HG03457 (cell line): ENCODE measurements at regions not wholly inside any gene's neighbourhood (a gene's known extent, or its start where the extent isn't known, plus 50 kb on each side); places are given as distances from the start of the nearest gene placed in this dataset.

Source experiments
- ATAC-seq: cut with Tn5 transposase; IDR thresholded peaks from one replicate; pipeline ENCODE4 v1.9.1; 2021; ENCODE audit warnings: moderate number of reproducible peaks; ENCODE audit not compliant: unreplicated experiment

DNA sequence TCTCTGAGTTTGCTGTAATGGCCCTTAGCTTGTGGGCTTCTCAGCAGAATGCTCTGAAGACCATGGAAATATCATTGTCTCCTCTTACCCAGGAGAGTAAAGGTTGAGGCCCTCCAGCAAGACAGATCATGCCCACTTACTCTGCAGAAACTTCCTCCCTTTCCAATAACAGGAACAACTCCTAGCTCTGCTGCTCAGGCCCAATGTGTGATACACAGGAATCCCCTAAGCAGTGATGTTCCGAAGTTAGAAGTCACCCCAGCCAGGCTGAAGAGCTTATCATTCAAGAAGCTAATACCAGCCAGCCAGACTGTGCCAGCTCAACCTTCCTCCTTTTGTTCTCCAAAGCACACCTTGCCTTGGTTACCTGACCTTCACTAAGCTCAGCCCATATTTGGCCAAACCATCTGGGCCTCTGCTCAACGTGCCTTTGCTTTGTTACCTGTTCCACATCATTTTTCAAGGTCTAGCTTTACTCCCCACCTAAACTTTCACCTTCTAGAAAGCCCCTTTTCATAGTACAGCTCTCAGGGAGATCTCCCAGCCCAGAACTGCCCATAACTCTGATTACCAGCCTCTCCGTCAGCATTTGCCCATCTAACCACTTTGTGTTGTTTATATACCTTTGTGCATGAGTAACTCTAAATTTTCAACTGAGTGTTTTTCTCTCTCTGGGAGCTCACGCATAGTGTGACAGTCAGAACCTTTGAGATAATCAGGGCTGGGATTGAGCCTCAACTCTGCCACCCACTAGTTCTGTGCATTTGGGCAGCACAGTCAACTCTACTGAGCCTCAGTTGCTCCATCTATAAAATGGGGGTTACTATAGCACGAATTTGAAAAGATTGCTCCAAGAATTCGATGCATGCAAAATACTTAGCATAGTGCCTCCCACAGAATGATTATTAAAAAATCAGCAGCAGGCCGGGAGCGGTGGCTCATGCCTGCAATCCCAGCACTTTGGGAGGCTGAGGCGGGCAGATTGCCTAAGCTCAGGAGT lies 107.6 kb upstream of the CPEB4 start:
- ATAC-seq: no peak

DNA sequence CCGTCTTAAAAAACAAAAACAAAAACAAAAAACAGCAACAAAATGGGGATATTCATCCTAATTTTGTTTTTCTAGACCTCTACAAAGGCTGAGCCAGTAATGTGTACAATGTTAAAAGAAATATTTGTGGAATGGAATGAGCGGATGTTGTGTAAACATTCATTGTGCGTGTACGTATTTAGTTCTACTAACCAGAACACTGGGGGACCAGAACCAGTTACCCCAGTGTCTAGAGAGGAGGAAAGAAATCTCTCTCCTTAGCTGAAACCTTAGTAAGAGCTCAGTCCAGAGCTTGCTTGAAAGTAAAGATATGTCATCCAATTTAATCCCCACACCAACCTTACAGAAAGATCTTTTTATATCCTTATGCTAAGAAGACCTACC lies 106.7 kb upstream of the CPEB4 start:
- no peak for ATAC-seq

DNA sequence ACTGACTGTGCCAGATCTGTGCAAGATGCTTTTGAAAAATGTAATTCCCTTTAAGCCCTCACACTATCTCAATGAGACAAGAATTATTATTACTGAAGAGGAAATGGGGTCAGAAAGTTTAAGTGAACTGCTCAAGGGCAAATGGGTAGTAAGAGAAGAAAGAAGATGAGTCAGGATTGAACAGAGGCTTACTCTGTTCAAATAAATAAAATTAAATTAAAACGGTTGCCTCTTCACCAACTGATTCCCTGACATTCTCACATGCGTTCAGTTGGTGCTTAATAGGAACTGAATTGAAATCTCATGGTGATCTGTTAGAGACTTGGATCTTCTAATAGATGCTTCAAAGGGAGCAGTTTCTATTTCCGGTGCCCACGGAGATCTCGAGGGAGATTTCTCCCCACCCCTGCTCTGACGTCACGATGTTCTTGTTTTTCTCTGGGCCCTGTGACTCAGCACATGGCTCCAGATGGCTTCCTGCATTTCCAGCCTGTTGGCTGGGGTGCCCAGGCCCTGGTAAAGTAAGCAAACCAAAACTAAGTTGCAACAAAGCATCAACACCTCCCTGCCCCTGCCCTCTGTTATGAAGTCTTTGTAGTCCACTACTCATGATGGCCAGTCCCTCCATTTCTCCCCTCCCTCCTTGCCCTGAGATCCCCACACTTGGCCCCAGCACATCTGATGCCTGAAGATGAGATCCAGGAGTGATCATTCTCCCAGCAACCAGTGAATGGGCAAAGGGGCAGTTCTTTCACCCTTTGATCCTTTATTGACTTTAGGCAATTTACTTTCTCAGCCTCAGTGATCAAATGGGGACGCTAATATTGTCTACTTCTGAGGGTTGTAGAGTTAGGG lies 106.1 kb upstream of the CPEB4 start:
- ATAC-seq: no peak

DNA sequence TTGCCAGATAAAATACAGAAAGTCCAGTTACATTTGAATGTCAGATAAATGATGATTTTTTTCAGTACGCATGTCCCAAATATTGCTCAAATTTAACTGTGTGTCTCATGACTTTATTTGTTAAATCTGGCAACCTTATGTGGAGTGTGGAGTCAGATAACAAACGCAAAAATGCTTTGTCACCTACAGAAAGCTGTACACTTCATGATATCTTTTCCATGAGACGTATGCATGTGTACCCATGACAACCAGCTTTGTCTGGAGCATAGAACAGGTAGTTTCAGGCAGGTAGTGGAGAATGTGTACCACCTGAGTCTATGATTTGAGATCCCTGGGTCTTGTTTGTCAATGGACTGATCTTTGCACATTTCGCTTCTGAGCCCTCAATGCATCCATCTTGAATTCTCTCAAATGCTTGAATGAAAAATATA lies 105.5 kb upstream of the CPEB4 start:
- ATAC-seq: no peak

DNA sequence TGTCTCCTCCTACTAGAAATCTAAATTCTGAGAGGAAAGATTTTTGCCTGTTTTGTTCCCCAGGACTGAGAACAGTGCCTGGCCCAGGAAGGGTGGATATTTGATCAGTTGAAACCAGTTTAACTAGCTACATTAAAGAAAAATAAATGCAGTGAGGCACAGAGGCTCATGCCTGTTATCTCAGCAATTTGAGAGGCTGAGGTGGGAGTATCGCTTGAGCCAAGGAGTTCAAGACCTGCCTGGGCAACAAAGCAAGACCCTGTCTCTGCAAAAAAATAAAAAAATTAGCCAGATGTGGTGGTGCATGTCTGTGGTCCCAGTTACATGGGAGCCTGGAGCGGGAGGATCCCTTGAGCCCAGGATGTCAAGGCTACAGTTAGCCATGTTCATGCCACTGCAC lies 104.8 kb upstream of the CPEB4 start:
- no peak for ATAC-seq

DNA sequence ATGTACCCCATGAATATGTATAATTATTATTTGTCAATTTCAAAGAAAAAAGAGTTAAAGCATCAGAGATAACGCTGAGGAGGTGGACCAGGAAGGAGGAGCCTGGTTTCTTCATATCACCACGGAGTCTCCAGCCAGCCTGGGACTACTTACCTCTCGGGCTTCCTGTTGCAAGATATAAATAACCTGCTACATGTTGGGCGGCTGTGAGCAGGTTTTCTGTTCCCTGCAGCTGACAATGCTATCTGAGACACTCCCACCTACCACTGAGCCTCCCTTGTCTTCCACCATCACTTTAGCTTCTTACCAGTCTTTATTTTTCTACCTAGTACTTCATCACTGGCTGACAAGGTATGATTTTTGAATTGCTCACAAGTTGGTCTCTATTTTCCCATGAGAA lies 102.7 kb upstream of the CPEB4 start:
- ATAC-seq: no peak

DNA sequence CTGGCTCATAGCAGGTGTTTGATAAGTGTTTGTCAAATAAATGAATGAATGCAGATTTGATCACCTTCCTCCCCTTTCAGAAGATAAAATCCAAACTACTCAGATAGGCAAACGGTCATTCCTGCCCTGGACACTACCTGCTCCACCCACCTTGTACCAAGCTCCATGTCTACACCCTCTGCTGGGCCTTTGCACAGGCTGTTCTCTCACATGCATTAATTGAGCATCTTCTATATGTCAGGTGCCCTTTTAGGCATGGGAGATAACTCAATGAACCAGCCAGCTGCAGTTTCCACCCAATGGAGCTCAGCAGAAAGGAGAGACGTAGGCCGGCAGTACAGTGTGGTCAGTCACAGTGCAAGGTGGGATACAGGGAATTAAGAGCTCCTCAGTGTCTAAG lies 102.3 kb upstream of the CPEB4 start:
- no peak for ATAC-seq

DNA sequence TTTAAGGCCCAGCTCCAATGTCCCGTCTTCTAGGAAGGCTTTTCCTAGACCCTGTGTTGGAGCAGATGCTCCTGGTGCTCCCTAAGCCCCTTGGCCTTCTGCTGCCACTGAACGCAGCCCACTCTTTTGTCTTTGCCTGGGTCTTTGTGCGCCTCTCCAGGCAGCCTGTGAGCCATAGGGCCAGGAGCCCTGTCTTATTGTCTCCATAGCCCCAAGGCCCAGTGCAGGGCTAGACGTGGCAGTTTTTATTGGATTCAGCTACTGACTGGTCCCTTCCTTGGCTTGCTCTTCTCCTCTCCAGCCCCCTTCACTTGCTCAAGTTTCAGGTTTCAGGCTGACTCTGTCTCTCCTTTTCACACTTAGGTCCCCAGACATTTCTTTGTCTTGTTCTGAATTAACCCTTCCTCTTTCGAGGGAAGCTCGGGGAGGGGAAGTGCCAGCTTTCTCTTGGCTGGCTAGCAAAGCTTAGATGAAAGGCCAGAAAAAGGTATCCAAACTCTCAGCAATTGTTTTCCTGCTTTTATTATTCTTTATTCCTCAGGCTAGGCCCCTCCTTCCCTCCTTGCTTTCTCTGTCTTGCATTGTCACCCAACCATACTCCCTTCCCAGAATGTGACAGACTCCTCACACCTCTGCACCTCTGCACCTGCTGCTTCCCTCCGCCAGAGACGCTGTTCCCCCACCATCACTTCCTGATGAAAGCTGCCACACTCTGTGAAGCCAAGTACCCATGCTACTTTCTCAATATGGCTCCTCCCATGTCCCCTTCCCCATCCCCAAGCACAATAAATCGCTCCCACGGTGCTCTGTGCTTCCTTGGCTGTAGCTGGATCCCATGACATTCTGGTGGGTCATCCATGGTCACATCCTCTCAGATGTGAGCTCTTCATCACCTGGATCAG lies 101.6 kb upstream of the CPEB4 start:
- ATAC-seq: peak; percentile 57

DNA sequence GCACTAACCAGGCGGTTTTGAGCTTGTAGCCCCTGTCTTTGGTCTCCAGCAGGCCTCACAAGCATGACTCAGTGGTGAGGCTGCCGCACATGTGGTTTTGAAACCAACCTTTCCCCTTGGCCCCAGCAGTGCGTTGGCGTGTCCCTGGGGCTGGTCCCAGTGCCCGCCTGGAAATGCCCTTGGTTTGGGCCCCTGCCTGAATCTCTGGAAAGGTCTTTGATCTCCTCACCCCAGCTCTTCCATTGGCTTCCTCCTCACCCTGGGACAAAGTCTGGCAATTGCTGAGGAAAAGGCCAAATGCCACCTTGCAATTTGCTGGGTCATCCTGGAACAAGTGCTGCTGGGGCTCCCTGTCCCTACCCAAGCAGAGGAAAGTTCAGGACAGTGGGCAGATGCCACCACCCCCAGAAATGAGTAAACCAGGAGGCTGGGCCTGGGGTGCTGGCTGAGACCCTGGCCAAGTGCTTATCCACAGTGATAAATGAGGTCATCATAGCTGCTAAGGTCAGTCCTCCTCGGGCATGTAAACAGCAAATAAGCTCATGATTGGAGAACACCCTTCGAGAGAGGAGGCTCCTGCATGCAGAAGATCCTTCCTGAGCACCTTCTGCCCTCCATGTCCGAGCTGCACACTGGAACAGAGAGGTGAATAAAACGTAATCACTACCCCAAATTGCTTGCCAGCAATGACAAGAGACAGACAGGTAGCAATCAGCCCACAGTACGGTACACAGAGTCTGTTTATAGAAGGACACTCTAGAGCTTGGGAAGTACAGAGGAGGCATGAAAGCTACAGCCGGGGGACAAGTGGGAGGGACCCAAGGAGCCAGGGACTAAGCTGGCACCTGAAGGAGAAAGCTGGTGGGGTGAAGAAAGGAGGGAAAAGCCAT lies 98.9 kb upstream of the CPEB4 start:
- no peak for ATAC-seq

DNA sequence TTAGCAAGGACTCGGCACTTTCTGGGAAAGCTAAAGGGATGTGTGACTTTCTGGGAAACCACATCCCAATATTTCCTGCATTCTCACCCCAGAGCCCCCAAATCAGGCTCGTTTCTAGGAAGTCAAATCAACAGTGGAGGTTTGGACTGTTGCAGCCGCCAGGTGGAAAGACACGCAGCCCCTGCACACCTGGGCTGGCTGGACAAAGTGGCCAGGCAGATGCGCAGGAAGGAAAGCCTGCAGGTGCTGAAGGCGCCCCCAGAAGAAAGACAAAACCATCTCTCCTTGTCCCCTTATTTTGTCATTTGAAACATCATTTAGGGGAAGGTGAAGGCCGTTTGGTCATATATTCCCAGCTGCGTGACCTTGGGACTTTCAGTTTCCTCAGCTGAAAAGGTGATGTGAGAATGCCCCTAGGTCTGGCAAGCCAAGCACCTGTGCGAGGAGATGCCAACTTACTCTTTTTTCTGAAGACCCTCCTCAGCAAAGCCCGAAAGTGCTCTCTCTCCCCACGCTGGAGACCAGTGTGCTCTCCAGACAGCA lies 97.9 kb upstream of the CPEB4 start:
- no peak for ATAC-seq

DNA sequence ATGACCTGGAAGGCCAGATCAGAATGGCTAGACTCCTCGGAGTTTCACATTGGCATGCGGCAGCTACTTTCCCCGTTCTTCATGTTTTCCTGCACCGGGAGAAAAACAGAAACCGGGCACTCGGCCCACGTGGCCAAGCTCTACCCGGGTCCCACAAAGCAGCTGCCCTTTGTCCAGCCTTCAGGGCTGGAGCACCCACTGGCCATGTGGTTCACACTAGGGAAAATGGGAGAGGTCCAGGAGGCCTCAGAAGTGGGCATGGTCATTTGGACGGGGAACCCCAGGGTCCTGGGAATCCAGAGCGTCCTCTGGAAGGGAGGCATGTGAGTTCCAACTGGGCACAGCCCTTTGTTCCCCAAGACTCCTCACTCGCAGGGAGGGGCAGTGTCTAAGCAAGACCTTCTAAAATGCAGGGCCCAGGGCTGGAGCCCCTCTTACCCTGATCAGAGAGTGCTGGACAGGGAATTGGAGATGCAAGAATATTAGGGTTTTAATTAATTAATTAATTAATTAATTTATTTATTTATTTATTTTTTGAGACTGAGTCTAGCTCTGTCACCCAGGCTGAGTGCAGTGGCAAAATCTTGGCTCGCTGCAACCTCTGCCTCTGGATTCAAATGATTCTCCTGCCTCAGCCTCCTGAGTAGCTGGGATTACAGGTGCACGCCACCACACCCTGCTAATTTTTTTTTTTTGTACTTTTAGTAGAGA lies 97.2 kb upstream of the CPEB4 start:
- no peak for ATAC-seq

DNA sequence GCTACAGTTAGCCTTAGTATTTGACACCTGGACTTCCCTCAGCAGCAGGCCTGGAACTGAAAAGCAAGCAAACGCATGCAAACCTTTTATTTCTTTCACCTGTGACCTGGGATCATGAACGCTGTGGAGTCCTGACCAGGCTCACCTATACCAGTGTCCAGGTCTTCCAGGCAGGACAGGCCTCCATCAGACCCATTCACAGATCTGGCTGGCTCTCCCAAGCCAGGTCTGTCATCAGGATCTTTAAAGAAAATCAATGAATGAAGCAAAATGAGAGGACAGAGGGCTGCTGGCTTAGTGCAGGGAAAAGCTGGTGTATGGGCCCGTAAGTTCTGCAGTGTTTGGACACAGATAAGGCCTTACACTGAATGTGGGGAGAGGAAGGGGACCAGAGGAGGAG lies 96.3 kb upstream of the CPEB4 start:
- no peak for ATAC-seq

DNA sequence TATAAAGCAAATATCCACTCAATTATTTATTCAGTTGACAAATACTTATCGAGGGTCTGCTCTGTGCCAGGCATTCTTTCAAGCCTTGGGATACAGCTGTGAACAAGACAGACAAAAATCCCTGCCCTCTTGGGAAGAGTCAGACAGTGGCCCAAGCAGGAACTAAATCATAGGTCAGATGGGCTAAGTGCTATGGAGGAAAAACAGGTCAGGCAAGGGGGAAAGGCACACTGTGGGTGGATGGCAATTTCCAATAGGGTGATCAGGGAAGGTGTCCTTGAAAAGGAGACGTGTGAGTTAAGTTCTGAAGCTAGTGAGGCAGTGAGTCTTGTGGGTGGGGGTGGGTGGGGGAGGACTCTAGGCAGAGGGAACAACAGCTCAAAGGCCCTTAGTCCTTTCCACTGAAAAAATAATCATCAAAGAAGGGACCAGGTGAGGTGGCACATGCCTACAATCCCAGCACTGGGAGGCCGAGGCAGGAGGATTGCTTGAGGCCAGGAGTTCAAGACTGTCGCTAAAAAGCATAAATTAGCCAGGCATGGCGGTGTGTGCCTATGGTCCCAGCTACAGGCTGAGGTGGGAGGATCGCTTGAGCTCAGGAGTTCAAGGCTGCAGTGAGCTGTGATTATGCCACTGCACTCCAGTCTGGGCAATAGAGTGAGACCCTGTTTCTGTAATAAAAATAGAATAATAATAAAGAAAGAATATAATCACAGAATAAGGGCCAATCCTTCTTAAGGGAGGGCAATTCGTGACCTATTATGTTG lies 95.2 kb upstream of the CPEB4 start:
- no peak for ATAC-seq

DNA sequence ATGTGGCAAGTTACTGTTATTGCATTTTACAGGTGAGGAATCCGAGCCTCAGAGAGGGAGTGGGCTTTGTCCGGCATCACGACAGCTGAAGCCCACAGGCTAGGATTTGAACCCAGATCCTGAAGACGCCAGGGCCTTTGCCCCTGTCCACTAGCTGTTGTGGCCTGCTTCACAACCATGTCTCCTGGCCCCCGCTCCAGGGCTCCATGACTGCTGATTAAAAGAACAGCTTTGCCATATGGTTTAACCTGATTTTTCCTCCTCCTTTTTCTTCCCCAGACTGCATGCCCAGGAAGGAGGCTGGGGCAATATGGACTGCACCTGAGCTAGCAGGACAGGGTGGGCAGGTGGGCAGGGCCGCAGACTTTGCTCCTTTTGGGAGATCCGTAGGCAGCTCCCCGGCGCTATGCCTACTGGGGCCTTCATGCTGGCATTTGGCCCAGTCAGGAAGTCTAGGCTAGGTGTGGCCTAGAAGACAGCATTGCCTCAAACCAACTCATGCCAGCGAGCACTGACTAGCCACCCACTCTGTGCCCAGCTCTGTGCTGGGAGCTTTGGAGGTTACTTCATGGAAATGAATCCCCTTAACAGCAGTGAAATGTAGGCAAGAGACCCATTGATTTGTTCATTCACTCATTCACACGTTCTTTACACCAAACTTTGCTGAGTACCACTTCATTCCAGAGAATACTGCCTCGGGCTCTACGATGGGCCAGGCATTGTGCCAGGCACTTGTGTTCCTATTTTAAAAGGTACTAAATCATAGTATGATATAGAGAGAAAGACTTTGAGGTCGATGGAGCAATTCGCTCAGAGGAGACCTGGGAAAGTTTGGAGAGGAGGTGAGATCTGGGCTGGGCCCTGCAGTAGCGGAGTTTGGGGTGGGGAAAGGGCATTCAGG lies 94.3 kb upstream of the CPEB4 start:
- no peak for ATAC-seq

DNA sequence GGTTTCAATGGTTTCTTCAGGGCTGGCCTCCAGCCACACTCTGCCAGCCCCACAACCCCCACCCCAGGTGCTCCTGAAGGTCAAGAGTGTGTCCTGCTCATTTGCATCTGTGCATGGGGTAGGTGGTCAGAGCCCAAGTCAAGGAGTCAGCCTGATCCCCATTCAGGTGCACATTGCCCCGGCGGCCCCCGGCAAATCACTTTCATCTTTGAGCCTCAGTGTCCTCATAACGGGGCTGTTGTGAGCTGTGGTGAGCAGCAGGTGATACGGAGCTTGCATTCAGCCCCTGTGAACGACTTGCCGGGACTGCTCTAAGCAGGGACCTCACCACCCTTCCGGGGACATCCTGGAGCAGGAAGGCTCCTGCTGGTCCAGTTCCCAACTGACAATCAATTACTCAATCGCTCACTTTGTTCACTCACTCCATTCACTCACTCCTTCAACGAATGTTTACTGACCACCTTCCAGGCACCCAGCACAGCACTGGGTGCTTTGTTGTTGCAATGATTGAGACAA lies 93.2 kb upstream of the CPEB4 start:
- ATAC-seq: no peak

DNA sequence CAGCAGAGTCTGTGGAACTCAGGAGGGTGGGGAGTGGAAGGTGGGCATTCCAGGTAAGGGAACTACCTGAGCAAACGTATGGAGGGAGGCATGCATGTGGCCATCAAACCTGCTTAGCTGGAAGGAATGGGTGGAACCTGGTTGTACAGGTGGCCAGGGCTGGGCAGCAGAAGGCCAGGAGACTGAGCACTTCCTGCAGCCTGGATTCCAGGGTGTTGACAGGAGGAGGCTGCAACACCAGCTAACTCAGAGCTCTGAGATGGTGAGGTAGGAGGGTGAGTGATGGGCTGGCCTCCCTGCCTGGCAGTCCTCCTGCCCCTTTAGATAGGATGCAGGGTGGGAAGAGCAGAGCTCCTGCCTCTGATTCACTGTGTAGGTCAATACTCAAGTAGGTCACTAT lies 92.5 kb upstream of the CPEB4 start:
- ATAC-seq: no peak
